Activated CD8-positive, alpha-beta memory T cell treated with anti-CD3 and anti-CD28 coated beads, Interleukin-2, amount 50 U/mL, for 4 hours (primary cell): ENCODE measurements at regions not wholly inside any gene's neighbourhood (a gene's known extent, or its start where the extent isn't known, plus 50 kb on each side); places are given as distances from the start of the nearest gene placed in this dataset.

Experiments used
- DNase-seq: peaks from one replicate; pipeline ENCODE4 v3.0.0-alpha.2; 2020

DNA sequence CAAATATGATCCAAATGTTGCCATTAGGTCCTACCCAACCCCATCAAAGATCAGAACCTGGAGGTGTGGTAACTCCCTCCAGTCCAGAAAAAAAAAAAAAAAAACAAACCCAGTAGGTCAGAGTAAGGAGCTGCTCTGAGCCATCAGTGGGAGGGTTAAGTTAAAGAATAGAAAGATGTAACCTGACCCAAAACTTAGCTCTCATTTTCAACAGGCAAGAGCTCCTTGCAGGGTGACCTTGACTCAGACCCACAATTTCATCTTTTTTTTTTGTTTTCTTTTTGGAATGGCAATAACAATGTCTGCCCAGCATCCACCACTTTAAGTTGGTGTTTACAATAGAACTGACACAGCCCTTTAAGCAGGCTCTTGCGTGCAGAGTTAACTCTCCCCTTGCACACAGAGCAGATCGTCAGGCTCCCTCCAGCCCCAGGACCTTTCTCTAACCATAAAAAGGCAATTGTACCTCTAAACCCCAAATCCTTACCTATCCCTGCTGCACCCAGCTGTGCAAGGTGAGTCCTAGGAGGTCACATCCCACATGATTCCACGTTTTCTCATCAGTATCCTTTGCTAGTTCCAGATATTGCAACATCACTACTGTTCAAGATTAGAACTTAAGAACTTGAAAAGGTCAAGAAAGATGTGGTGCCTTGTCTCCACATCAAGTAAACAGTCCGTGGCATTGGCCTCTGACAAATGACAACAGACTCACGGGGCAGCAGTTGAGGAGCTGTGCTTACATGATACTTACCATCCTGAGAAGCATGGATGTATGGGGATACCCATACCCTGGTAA lies 178.6 kb upstream of the EEA1 start:
- no peak for DNase-seq

GRCh38 chr12:93108985-93109384 lies 179.9 kb upstream of the EEA1 start:
- no peak for DNase-seq

DNA sequence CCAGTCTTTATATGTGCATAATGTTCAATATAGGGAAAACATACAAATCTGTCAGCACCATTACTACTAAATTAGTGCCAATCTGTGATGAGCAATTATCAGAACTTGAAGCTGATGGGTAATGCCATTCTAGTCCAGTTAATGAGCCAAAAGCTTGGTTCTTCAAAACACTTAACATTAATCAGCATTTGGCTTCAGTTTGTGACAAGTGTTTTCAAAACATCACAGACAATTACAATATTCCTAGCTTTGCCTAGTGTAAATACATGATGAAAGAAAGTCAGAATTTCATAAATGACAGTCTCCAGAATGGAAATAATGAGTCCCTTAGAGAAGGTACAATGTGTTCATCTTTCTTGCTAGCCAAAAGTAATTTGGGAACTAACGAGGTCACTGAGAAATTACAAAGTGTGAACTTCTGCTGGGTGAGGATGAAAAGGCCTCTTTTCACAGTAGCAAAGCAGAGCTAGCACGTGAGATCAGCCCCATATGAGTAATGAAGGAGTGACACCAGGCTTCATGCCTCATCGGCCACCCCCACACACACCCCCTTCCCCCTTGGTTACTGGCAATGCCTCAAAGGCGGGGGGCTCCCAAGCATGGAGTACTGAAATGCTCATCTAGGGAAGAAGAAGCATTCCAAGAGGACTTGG lies 180.6 kb upstream of the EEA1 start:
- no peak for DNase-seq

- no peak for DNase-seq
These were observed 182.7 kb upstream of the EEA1 start for GRCh38 chr12:93111773-93112172.

DNA sequence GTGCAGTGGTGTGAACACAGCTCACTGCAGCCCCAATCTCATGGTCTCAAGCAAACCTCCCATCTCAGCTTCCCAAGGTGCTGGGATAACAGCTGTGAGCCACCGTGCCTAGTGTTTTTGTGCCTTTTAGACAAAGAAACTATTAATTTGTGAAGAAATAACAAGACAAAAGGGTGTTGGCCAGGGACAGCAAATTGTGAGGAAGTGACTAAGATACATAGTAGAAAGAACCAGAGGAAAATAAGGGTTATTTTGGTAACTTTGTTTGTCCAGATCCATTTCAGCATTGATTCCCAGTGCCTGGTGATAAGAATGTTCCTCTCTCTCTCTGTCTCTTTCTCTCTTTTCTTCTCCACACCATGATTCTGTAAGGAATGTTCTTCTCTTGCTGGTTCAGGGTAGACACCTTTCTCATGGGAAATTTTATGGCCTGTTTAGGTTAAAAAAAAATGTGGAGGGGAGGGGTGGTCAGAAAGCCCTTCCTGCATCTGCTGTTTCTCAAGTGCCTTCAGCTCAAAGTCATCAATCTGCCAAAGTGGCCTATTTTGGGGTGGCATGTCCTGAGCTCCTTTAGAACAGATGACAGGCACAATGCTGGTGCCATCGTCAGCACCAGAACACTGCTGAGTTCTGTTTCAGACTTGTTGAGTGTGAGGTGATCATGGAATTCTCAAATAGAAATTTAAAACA lies 184.4 kb upstream of the EEA1 start:
- no peak for DNase-seq

DNA sequence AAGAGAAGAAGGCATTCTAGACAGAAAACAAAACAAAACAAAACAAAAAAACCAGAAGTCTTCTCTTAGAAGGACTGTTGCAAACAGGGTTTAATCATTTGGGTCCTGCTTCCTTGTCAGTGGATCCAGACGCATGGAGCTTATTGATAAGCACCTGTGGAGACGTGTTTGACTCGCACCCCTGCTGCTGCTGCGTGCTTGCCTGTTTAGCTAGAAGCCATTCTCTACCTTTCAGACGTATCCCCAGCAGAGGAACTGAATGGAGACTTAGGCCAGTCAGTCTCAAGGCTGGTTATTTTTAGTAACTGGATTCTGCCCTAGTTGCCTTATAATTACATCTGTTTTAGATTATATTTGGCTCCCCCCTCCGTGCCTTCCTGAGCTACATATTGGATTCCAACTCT lies 186.1 kb upstream of the EEA1 start:
- DNase-seq = no peak

DNA sequence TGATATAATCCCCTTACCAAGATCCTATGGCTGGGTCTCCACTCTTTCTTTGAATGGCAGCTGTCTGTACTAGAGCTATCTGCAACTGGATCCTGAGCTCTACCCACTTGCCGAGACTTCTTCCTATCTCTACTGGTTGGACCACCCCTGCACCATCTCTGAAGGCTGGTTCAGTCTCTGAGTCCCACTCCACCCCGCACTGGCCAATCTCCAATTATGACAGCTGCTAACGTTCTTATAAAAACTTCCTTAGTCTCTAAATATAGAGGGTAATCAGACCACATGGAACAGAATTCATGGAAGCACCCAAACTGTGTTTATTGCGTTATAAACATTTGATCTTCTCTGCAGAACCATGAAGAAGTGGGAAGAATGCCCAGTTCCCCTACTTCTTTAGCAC lies 186.6 kb upstream of the EEA1 start:
- DNase-seq = no peak

- DNase-seq = no peak
These were observed 187.5 kb upstream of the EEA1 start for GRCh38 chr12:93116632-93117031.

- no peak for DNase-seq
These were observed 192.8 kb upstream of the EEA1 start for GRCh38 chr12:93121729-93122488.

DNA sequence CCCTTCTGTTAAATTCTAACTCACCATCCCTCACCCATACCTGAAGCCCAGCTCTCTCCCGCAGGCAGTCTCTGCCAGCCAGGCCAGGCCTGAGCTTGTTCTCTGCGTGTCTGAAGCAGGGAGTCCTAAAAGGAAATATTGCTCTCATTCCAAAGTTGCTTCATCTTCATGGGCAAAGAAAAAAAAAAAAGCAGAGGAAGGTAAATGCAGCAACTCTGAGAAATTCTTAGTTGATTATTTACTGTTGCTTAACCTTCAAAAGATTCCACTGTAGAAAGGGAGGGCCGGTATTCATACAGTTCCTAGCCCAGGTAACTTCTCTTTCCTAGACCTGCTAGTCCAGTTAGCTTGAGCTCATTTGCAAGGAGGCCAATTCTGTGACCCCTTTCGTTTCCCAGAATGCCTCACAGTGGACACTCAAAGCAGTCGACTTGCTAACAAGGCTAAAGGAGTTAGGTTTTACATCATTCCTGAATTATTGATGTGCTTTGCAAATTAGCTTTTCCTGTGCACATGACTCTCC lies 193.5 kb upstream of the EEA1 start:
- DNase-seq = no peak

- DNase-seq = no peak
These were observed 196.0 kb upstream of the EEA1 start for GRCh38 chr12:93125126-93125525.

GRCh38 chr12:93126069-93126474 lies 197.0 kb upstream of the EEA1 start:
- DNase-seq = no peak

GRCh38 chr12:93127107-93127560 lies 198.0 kb upstream of the EEA1 start:
- no peak for DNase-seq

DNA sequence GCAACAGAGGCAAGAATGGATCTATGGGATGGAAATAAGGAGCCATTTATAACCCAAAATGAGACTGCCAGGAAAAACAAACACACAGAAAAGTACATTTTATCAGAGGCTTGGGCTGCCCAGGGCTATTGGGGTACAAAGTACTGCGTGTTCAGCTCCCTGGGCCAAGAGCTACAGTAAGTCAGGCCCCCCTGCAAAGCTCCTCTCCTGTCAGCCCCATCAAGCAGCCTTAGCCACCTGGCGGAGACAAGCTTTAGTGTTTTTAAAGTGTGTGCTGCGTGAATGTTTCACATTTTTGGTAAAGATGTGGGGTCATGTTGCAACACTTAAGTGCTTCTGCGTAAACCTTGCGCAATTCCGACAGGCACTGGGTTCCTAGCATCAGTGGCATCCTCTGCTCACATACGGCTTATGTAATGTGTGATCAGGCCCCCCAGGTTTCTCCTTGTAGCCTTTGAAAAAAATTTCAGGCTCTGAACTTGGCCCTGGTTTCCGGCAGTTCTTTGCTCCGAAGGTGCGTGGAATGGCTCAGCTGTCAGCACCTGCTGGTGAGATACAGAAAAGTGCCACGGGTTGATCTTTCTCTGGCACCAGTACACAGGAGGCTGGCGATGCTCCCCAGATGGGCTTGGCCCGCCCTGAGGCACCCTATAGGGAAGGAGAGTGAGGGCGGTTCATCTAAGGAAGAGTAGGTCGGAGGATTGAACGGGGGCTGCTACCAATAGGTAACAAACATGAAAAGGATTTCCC lies 198.7 kb upstream of the EEA1 start:
- DNase-seq = no peak

DNA sequence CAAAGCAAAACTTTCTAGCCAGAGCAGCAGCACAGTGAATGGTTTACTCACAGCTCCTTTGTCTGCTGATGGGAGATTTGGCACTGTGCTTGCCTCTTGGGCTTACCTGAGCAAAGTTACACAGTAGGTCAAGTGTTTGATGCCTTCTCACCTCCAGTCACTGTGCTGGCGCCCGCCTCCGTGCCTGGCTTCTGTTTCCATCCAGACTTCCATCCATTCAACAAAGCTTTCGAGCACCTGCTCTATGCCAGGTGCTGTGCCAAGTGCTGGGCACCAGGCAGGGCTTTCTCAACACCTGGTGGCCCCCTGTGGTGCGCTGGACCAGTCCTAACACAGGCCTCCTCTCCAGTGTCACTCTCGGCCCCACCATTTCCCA lies 199.2 kb upstream of the EEA1 start:
- DNase-seq = no peak

DNA sequence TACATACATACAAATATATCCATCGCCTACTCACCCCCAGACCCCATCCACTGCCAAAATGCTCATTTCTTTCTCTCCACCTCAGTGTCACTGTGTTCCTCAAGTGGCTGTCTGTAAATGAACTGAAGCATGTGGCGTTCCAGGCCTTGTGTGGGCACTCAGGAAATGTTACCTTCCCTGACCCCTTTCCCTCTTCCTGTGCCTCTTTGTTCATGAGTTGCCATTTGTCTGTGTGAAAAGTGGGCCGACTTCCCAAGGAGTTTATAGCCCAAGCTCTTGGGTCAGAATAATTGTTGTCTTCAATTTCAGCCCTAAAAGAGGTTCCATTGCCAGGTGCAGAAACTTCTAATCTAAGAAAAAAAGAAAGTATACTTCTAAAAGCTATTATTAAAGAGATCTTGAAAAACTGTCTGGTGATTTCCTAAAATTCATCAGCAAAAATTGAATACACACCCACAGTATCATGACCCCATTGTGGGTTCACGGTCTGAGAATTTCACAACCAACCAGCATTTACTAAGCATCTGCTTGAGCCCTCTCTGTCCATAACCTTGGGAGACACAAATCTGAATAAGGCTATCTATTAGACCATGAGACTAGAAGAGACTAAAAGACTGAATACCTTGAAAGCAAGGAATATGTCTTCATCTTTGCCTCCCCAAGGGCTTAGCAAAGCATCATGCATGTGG lies 201.4 kb upstream of the EEA1 start:
- no peak for DNase-seq

- DNase-seq = no peak
These were observed 204.3 kb upstream of the EEA1 start for GRCh38 chr12:93133361-93133760.

- no peak for DNase-seq
These were observed 205.2 kb upstream of the EEA1 start for GRCh38 chr12:93134175-93134890.

- no peak for DNase-seq
These were observed 205.8 kb upstream of the EEA1 start for GRCh38 chr12:93134893-93135285.

GRCh38 chr12:93135286-93136239 lies 206.5 kb upstream of the EEA1 start:
- DNase-seq = no peak
